ENCODE measurements at regions not wholly inside any gene's neighbourhood (a gene's known extent, or its start where the extent isn't known, plus 50 kb on each side); places are given as distances from the start of the nearest gene placed in this dataset.
"Not testable (repeated sequence)": the region's sequence is repeated elsewhere in the genome, so short reads cannot be mapped to it uniquely, and the experiment has no call there.

- DNase-seq, result no peak
Observed at GRCh38 chr4:149987330-149988086, 90.7 kb upstream of the DCLK2 start.

DNA sequence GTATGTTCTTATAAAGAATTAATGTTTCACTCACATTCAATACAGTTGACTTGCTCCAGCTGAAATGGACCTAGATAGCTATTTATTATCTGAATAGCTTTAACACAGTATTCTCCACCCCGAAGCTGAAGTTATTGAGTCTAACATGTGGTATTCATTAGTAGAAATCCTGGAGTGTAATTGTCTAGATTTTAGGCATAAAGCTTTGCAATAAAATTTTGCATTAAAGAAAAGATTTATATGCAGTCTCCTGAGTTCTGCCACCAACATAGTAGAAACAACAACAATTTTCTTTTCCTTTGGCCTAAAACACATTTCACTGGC lies 90.2 kb upstream of the DCLK2 start:
- DNase-seq, result no peak

DNA sequence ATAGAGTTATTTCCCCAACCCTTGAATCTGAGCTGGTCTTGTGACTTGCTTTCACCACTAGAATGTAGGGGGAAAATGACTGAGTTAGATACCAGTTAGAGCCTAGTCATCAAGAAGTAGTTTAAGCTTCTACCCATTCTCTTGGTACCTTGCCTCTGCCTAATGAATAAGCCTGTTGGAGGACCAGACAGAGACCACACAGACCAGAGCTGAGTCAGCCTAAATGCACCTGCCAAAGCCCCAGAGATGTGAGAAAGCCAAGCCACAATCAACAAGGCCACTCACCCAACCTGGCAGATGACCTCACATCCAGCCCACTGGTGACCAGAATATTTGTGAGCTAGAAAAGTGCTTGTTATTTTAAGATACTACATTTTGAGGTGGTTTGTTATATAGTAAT lies 85.2 kb upstream of the DCLK2 start:
- no peak for DNase-seq

GRCh38 chr4:149995134-149995756 lies 83.0 kb upstream of the DCLK2 start:
- DNase-seq, result no peak

GRCh38 chr4:149997881-149998421 lies 80.3 kb upstream of the DCLK2 start:
- no peak for DNase-seq

GRCh38 chr4:149999485-150000074 lies 78.7 kb upstream of the DCLK2 start:
- DNase-seq, result no peak

- no peak for DNase-seq
Observed at GRCh38 chr4:150001815-150002214, 76.4 kb upstream of the DCLK2 start.

DNA sequence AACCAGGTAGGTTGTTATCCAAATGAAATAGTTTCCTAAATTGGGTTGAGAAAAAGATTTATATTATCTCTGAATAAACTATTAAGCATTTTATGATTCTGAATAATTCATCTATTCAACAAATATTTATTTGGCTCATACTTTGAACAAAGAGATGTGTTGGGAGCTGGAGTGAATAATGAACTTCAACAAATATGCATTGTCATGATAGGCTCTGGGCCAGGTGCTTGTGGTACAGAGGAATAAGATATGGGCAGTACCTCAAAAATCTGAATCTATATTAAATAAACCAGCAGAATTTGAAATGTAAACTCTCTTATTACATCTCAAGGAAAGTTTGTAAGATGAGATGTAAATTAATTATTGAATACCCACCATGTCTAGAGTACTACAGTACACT lies 75.7 kb upstream of the DCLK2 start:
- DNase-seq, result no peak

DNA sequence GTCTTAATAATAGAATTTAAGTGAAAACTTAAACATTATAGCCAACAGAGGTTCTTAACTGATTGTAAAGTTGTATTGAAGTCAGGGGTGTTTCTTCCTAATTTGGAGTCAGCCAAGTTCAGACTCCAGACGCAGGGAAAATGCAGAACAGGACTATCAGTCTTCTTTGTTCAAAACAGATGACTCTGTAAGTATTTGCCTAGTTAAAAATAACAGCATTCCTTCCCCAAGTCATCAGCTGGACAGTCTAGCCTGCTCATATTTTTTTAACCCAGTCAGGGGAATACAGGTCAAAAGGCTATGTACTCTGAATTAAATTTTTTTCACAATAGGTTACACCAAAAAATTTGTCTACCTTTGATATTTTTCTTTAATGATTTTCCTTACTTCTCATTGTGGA lies 73.8 kb upstream of the DCLK2 start:
- no peak for DNase-seq

DNA sequence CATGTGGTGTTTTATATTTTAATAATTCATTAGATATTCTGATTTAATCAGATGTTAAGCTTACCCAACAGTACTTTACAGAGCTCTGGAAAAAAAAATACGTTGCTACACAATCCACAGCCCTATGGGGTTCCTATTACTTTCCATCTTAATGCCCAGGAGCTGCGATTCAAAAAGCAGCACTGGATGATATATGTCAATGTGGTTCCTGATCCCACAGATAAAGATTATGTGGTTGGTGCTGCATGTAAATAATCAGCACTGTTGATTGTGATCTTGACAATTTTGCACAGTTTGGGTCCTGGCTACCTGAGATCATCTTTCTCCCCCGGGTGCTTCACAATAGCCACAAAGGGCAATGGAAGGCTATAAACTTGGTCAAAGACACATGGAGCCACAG lies 72.7 kb upstream of the DCLK2 start:
- no peak for DNase-seq

- DNase-seq, result no peak
Observed at GRCh38 chr4:150006197-150006596, 72.0 kb upstream of the DCLK2 start.

GRCh38 chr4:150007512-150007911 lies 70.7 kb upstream of the DCLK2 start:
- no peak for DNase-seq

DNA sequence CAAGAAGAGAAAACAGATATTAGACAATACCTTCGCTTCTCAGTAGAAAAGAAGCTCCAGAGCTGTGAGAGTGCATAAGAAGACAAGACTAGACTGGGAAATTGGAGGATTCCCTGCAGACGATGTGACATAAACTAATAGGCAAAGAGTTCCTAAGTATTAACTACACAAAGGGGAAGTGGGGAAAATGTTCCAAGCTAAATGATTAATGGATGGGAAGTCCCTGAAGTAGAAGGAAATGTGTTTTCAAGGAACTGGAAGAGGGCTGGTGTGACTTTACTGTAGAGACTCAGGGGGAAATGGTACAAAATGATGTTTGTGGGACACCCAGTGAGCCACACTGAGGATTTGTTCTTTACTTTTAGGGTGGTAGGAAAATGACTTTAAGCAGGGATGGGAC lies 69.7 kb upstream of the DCLK2 start:
- DNase-seq, result no peak

GRCh38 chr4:150009533-150009932 lies 68.7 kb upstream of the DCLK2 start:
- no peak for DNase-seq

DNA sequence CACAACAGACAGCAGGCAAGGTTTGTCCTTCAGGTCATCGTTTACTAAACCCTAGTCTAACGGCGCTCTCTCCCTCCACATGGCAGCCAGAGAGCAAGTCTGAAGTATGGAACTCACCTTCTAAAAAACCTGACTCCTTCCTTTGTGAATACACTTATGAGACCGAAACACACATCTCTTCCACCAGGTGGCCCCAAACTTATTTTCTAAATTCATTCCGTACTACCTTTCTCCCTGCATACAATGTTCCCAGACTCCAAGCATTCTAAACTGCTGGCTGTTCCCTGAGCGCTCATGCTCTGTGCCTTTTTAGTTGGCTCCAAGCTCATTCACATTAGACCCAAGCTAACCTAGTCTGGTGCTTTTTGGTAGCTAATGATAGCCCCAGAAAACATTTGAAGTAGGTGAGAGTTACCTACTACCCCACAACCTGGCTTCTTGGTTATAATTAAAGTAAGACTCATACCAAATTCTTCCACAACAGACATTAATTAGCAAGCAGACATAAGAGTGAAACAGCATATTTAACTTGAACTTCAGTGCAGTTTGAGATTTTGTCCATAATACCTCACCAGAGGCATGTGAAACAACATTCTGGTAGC lies 67.6 kb upstream of the DCLK2 start:
- DNase-seq, result no peak

- no peak for DNase-seq
Observed at GRCh38 chr4:150012851-150013360, 65.3 kb upstream of the DCLK2 start.

DNA sequence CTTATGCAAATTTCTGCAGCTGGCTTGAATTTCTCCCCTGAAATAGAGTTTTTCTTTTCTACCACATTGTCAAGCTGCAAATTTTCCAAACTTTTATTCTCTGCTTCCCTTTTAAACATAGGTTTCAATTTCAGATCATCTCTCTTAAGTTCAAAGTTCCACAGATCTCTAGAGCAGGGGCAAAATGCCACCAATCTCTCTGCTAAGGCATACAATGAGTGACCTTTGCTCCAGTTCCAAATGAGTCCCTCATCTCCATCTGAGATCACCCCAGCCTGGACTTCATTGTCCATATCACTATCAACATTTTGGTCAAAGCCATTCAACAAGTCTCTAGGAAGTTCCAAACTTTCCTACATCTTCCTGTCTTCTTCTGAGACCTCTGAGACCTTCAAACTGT lies 62.3 kb upstream of the DCLK2 start:
- DNase-seq, result not testable (repeated sequence)

DNA sequence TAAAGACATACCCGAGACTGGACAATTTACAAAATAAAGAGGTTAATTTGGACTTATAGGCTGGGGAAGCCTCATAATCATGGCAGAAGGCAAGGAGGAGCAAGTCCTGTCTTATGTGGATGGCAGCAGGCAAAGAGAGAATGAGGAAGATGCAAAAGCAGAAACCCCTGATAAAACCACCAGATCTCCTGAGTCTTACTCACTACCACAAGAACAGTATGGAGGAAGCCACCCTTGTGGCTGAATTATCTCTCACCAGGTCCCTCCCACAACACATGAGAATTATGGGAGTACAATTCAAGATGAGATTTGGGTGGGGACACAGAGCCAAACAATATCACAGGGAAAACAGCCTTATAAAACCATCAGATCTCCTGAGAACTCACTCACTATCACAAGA lies 61.6 kb upstream of the DCLK2 start:
- DNase-seq, result not testable (repeated sequence)

DNA sequence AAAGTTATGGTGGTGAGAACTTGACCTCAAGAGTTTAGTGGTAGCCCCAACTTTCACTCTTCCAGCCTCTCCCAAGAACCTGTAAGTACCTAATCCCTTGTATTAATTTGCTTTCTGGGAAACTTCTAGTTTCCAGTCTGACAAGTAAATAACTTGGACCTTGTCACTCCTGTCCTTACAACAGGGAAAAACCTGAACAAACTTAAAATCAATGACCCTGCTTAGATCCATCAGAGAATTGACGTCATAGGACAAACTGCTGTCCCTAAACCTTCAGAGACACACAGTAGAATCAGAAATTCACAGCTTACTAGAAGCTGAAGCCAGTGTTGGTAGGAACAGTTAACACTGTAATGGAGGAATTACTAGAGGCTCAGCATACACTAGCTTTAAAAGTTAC lies 60.0 kb upstream of the DCLK2 start:
- no peak for DNase-seq

GRCh38 chr4:150021483-150021882 lies 56.8 kb upstream of the DCLK2 start:
- DNase-seq, result no peak

- DNase-seq, result no peak
Observed at GRCh38 chr4:150023489-150023888, 54.8 kb upstream of the DCLK2 start.

GRCh38 chr4:150026987-150027386 lies 51.3 kb upstream of the DCLK2 start:
- DNase-seq, result not testable (repeated sequence)

Data from CD4-positive, alpha-beta T cell treated with Interferon alpha-2 for 1 hour (primary cell).